Globus pallidus (tissue), 1 donor: ENCODE measurements at regions not wholly inside any gene's neighbourhood (a gene's known extent, or its start where the extent isn't known, plus 50 kb on each side); places are given as distances from the start of the nearest gene placed in this dataset.
"Not testable (repeated sequence)": the region's sequence is repeated elsewhere in the genome, so short reads cannot be mapped to it uniquely, and the experiment has no call there.

Experiments
- DNase-seq: peaks from one replicate; pipeline ENCODE4 v3.0.0-alpha.2; 2015; ENCODE audit warnings: low spot score

GRCh38 chr1:29626726-29627125 is 390.4 kb downstream of the PTPRU start:
- no peak for DNase-seq

DNA sequence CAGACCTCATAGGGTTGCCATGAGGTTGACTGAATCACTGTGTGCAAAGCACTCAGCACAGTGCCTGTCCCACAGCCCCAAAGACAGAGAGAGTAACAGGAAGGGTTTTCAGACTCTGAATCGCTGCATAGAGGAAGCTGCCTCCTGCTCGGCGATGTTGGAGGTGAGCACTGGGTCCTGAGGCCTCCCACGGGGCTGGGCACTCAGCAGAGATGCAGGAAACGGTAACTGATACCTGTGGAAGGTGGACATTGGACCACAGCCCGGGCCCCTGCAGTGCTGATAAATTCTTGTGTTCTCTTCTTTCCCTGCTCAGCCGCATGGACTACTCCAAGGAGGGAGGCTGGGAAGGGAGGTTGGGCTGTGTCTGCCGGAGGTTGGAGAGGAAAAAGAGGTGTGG is 389.7 kb downstream of the PTPRU start:
- no peak for DNase-seq

- DNase-seq = no peak
These were observed 388.7 kb downstream of the PTPRU start for GRCh38 chr1:29625084-29625420.

- DNase-seq = no peak
These were observed 388.2 kb downstream of the PTPRU start for GRCh38 chr1:29624320-29625083.

DNA sequence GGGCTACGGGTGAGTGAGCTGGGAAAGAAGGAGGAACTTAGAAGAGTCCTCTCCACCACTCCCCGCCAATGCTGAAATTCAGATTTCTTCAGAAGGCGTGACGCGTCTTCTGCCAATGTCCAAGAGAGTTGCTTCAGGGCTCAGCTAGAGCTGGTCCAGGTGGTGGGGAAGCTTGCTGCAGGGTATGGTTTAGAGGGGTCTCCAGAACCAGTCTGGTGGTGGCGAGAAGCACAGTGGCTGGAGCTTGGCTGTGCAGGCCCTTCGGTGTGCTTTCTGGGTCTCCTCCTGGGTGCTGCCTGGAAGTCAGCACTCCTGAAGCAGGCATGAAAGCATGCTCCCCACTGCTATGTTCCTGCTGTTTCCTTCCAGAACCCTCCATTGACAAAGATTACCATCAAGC is 387.2 kb downstream of the PTPRU start:
- DNase-seq = no peak

DNA sequence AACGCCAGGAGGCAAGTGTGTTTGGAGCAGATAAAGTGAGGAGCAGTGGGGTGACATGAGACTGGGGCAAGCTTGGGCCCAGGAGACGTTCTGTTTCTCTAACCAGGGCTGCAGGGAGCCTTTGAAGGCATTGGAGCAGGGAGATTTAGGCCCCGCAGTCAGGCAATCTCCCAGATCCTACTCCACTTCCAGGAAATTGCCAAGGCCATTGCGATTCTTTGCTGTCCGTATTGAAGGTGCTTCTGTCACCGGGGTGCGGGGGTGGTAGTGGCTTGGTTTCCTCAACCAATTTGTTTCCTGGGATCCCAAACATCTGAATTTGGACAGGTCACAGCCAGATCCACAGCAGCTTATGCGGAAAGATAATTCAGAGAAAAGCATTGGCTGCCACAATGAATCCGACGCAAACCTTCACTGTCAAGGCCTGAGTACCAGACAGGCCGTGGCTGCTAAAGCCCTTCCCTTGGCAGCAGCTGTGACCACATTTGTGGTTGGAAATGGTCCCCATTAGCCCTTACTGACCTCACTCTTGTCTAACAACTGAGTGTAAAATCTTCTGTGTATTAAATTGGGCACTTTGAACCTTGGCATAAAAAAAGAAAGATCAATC is 385.6 kb downstream of the PTPRU start:
- no peak for DNase-seq

DNA sequence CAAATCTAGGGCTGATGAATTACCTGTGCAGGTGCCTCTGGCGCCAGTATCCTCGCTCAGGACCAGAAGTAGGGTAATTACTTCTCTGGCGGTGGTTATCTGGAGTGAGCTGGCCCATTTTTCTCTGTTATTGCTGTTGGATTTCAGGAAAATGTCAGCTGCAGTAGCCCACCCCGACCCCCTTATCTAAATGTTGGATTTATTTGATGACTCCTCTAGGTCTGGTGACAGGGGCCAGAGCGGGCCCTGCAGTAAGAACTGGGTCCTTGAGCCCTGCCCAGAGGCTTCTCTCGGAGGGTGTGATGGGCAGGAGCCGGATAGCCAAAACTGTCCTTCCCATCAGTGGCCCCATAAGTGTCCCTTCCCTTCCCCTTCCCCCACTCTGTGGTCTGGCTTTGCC is 384.3 kb downstream of the PTPRU start:
- DNase-seq = no peak

DNA sequence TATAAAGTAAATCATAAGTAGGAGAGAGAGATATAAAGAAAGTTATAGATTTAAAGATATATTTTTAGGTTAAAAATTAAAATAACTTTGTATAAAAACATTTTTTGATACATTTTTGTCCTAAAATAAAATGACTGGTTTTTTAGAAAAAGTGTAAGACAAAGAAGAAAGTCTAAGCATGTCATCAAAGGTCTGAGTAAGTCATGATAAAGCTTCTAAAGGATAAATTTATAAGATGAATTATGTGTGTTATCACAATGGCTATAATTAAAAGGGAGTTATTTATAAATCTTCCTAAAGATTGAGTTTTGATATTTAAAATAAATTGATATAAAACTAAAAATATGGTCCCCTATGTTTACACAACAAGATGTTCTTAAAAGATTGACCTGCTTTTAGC is 370.9 kb downstream of the PTPRU start:
- no peak for DNase-seq

DNA sequence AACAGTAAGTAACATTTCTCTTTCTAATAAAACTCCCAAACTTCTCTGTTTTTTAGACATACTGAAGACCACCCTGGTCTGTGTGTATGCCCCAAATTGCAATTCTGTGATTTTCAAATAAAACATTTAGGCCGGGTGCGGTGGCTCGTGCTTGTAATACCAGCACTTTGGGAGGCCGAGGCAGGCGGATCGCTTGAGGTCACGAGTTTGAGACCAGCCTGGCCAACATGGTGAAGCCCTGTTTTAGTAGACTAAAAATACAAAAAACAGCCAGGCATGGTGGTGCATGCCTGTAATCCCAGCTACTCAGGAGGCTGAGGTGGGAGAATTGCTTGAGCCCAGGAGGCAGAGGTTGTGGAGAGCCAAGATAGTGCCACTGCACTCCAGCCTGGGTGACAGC is 368.5 kb downstream of the PTPRU start:
- DNase-seq = not testable (repeated sequence)

- no peak for DNase-seq
These were observed 367.3 kb downstream of the PTPRU start for GRCh38 chr1:29603622-29604021.

- no peak for DNase-seq
These were observed 365.9 kb downstream of the PTPRU start for GRCh38 chr1:29602203-29602602.

DNA sequence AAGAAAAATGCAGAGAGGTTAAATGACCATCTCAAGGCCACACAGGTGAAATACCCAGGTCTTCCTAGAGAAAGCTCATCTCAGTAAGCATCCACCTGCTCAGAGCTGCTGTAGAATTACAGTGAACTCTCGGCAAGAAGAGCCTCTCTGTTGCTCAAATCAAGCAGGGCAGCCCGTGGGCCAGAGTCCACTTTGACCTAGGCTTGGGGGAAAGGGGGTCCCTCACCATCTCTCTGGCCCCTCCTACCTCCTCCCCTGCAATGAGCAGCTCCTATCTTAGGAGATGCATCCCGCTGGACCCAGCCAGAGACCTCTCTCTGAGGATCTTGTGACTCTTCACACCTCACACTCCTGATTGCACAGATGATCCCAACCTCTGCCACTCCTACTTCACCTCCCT is 364.7 kb downstream of the PTPRU start:
- no peak for DNase-seq

- no peak for DNase-seq
These were observed 363.5 kb downstream of the PTPRU start for GRCh38 chr1:29599826-29600225.

DNA sequence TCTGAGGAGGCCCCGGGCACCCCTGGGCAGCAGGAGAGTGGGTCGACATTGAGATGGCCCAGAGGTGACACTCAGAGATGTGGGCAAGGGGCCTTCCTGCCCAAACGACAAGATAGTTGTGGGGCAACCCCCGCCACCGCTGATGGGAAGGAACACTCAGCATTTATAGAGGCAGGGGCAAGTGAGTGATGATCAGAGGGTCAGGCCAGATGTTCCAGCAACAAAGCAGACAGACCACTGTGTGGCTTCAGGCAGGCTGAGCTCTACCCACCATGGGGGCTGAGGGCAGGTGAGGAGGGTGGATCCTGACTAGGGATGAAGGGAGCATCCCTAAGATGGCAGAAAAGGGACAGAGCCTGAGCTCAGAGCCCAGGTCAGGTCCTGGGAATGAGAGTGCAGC is 362.7 kb downstream of the PTPRU start:
- DNase-seq = no peak

GRCh38 chr1:29597861-29598260 is 361.5 kb downstream of the PTPRU start:
- DNase-seq = no peak

GRCh38 chr1:29593601-29594382 is 357.5 kb downstream of the PTPRU start:
- DNase-seq = no peak

GRCh38 chr1:29592731-29593130 is 356.4 kb downstream of the PTPRU start:
- no peak for DNase-seq

GRCh38 chr1:29592261-29592615 is 355.9 kb downstream of the PTPRU start:
- DNase-seq = no peak

GRCh38 chr1:29591601-29592260 is 355.4 kb downstream of the PTPRU start:
- DNase-seq = no peak

- DNase-seq = no peak
These were observed 354.6 kb downstream of the PTPRU start for GRCh38 chr1:29590583-29591565.

- DNase-seq = not testable (repeated sequence)
These were observed 353.4 kb downstream of the PTPRU start for GRCh38 chr1:29589716-29590115.
